Kidney capillary endothelial cell (primary cell): ENCODE measurements at regions not wholly inside any gene's neighbourhood (a gene's known extent, or its start where the extent isn't known, plus 50 kb on each side); places are given as distances from the start of the nearest gene placed in this dataset.

Experiments
- DNase-seq: peaks from one replicate; pipeline ENCODE4 v3.0.0-alpha.2; 2018; ENCODE audit warnings: low spot score

GRCh38 chr10:78717200-78717599 is 351.6 kb upstream of the ZMIZ1 start:
- no peak for DNase-seq

- DNase-seq, result no peak
These were observed 350.7 kb upstream of the ZMIZ1 start for GRCh38 chr10:78718032-78718572.

DNA sequence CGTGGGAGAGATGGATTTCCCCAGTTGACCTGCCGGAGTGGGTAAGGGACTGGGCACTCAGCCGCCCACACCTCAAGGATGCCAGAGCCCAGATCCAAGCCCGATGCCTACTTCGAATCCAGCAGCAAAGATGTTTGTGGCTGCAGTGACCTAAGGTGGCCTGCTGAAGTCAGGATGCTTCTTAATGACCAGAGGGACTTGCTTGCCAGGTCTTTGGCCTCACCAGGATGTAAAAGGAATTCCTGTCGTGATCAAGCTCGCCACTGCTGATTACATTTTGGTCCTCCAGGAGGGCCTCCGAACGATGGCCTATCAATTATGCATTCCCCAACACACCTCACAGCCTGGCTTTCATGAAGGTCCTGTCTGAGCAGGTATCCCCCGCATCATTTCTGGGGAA is 349.5 kb upstream of the ZMIZ1 start:
- DNase-seq, result no peak

DNA sequence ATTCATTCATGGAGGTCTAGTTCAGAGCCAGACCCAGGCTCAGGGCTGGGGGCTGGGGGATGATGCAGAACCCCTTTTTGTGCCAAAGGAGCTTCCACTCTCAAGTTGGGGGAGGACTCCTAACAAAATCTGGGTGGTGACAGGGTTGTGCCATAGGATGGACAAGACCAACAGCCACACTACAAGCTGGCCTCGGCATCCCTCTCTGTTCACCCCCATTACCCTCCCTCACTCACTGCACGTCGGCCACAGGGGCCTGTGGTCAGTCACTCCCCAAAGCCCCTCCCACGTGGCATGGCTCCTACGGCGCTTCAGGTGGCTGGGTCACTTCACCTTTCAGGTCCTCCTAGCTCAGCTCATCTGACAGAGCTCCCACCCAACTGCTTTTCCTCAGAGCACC is 348.7 kb upstream of the ZMIZ1 start:
- no peak for DNase-seq

DNA sequence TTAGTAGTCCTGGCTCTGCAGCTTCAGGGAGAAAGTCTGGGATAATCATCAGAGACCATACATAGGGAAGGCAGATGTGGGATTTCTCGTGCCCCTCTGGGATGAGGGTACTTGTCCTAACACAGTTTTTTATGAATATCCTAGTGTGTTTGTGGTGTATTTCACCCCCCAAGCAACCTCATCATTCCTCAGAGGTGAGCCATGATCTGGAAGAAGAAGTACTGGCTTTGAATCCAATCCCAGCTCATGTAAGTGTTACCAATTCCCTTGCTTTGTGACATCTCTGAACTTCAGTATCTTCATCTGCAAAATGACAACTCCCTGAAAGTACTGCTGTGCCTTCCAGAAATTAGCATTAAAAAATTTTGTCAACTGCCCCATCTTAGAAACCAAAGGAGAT is 347.5 kb upstream of the ZMIZ1 start:
- no peak for DNase-seq

- no peak for DNase-seq
These were observed 343.9 kb upstream of the ZMIZ1 start for GRCh38 chr10:78724846-78725245.

- DNase-seq, result no peak
These were observed 342.6 kb upstream of the ZMIZ1 start for GRCh38 chr10:78726171-78726570.

- no peak for DNase-seq
These were observed 341.5 kb upstream of the ZMIZ1 start for GRCh38 chr10:78727251-78727650.

- DNase-seq, result no peak
These were observed 341.0 kb upstream of the ZMIZ1 start for GRCh38 chr10:78727728-78728127.

- DNase-seq, result no peak
These were observed 340.6 kb upstream of the ZMIZ1 start for GRCh38 chr10:78728176-78728575.

- DNase-seq, result no peak
These were observed 339.4 kb upstream of the ZMIZ1 start for GRCh38 chr10:78729366-78729765.

DNA sequence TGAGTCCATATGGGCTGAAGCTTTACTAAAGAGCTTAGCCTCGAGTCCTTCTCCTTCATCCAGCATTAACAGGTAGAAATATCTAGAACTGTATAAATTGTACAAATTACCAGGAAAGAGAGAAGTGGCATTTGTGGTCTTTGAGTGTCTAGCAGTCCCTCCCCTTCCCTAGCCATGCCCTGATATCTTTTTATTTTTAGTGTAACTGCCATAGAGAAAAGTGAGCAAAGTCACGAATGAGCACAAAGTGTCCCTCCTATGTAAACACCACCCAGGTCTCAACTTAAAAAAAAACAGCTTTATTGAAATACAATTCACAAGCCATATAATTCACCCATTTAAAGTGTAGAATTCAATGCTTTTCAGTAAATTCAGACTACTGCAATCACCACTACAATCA is 339.0 kb upstream of the ZMIZ1 start:
- no peak for DNase-seq

- DNase-seq, result no peak
These were observed 338.0 kb upstream of the ZMIZ1 start for GRCh38 chr10:78730754-78731153.

- DNase-seq, result no peak
These were observed 337.1 kb upstream of the ZMIZ1 start for GRCh38 chr10:78731675-78732074.

GRCh38 chr10:78732381-78732780 is 336.4 kb upstream of the ZMIZ1 start:
- DNase-seq, result no peak

- no peak for DNase-seq
These were observed 331.7 kb upstream of the ZMIZ1 start for GRCh38 chr10:78736926-78737630.

GRCh38 chr10:78737883-78738856 is 330.6 kb upstream of the ZMIZ1 start:
- no peak for DNase-seq

DNA sequence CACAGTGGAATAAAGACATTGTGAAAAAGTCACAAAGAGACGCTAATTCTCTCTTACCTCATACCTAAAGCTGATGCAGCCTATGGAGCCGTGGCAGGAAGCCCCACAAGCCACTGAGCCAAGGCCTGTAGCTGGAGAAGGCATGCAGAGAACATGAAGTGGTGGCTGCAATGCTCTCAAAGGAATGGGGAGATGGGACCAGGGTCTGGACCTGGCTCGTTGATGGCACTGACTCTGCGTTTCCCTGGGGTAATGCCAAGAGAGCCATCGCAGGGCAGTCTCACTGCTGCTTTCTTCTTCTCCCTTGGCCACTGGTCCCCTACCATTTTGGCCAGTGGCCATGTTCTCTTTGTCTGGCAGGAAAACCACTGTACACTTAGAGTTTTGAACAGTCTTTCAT is 329.9 kb upstream of the ZMIZ1 start:
- DNase-seq, result no peak

- no peak for DNase-seq
These were observed 329.2 kb upstream of the ZMIZ1 start for GRCh38 chr10:78739444-78740053.

DNA sequence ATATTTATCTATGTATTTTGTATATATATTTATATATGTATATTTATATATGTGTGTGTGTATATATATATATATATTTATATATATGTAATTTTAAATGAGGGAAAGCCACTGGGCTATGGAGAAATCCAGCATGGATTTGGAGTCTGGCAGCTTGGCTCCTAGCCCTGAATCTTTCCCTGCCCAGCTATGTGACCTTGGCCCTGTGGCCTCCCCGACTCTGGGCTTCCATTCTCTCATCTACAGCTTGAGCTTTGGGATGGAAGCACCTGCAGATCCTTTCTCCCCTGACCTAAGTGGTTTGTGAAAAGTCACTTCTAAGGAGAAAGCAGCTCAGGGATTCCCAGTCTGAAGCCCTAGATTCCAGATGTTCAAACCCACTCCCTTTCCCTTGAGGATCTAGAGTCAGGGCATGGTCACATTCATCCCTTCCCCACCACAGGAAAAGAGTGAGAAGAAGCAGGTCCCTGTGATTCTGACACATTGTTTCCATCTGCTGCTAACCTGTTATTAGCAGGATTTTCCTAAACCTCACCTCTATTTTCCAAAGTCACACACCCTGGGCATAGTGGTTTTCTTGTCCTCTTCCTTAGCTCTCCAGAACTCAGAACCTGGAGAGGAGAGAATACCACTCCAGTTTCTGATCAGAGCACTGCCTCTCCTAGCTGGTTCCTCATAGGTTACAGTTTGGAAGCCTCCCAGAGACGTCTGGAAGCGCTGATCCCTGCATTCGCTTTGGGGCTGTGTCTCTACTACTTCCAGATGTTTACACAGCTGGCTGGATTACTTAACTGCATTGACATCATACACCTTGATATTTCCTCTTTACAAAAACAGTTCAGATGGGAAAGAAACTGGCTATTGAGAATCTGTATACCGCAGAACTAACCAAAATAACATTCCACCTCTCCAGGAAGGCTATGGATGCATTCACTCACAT is 327.5 kb upstream of the ZMIZ1 start:
- DNase-seq, result no peak

DNA sequence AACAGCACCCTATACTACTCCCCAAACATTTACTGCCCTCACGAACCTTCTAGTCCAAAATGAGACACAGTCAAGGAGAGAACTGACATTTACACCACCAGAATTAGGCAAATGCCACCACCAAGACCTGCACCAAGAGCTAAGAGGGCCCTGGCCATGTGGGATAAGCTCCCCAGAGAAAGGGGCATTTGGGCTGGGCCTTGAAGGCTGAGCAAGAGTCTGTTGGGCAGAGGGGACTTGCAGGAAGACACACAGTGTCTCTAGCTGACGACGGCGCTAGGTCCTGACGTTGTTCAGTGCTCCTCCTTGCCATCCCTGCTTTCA is 326.4 kb upstream of the ZMIZ1 start:
- no peak for DNase-seq
